Mammary epithelial cell (primary cell): ENCODE measurements at regions not wholly inside any gene's neighbourhood (a gene's known extent, or its start where the extent isn't known, plus 50 kb on each side); places are given as distances from the start of the nearest gene placed in this dataset.

Experiments
- CTCF ChIP-seq, 2 donors: IDR thresholded peaks in 1 of 2; conservative IDR thresholded peaks in 1 of 2; 2 replicates each; pipeline ENCODE4 v1.5.1; 2011 to 2012; ENCODE audit warnings: inconsistent platforms in 2 of 2, low read length in 2 of 2, mild to moderate bottlenecking in 2 of 2, control low read depth in 1 of 2, low read depth in 1 of 2; ENCODE audit not compliant: insufficient read depth in 1 of 2; ENCODE audit errors: extremely low read depth in 1 of 2
- EZH2 ChIP-seq: IDR thresholded peaks from 2 replicates; pipeline ENCODE4 v1.6.1; 2012; ENCODE audit warnings: low read length, inconsistent platforms, borderline replicate concordance

DNA sequence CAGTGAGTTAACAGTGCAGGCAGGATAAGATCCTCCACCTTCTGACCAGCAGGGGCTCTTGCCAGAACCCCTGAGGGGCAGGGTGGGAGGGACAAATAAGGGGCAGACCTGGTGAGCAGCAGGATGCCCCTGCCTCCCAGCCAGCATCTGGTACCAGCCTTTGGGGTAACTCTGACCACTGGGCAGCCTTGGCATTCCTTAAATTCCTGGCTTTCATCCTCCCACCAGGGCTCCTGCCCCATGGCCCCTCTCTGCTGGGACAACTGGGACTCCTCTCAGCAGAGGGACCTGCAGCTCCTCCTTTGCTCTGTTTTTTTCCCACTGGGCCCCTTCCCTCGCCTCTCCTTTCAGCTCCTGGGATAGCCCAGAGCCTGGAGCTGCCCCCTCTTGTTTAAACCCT lies 98.0 kb upstream of the CD82 start:
- TF ChIP-seq CTCF (conservative IDR thresholded peaks at IDR 0.05 in 1 of 2, IDR thresholded peaks at IDR 0.05 in 1 of 2; ENCODE audit: extremely low read depth in 1 of 2, insufficient read depth in 1 of 2, low read depth in 1 of 2, low read length in 2 of 2), result no peak
- TF ChIP-seq EZH2, result no peak
